Stimulated activated CD4-positive, alpha-beta T cell treated with anti-CD3 and anti-CD28 coated beads, Interleukin-2, amount 100 ng/mL, for 24 hours (primary cell): ENCODE measurements at regions not wholly inside any gene's neighbourhood (a gene's known extent, or its start where the extent isn't known, plus 50 kb on each side); places are given as distances from the start of the nearest gene placed in this dataset.

Experiments
- DNase-seq, 2 donors: peaks; one replicate each; pipeline ENCODE4 v3.0.0-alpha.2; 2020

DNA sequence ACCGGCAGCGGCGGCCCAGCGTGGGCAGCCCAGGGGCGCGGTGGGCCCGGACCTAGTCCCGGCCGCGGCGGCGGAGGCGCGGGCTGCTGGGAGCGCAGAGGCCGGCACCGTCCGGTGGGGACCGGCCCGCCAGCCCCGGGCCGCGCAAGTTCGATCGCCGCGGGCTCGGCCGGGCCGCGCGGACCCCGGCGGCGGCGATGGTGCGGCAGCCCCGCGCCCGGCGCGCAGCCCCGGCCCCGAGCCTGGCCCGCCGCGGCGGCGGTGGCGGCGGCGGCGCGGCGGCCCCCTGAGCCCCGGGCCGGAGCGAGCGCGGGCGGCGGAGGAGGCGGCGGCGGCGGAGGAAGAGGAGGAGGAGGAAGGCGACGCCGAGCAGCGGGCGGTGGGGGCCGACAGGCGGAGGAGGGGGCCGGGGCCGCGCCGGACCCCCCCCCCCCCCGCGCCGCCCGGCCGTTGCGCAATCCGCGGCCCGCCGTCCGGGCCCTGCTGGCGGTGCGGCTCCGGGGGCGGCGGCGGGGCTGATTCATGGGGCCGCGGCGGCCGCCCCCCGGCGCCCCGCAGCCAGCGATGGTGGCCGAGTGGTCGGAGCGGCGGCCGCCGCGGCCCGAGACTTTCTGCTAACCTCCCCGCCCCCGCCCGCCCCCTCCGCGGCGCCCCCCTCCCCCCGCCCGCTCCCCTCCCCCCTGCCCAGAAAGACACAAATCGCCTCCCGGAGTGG is 1251.9 kb downstream of the BRD1 start:
- no peak for DNase-seq

DNA sequence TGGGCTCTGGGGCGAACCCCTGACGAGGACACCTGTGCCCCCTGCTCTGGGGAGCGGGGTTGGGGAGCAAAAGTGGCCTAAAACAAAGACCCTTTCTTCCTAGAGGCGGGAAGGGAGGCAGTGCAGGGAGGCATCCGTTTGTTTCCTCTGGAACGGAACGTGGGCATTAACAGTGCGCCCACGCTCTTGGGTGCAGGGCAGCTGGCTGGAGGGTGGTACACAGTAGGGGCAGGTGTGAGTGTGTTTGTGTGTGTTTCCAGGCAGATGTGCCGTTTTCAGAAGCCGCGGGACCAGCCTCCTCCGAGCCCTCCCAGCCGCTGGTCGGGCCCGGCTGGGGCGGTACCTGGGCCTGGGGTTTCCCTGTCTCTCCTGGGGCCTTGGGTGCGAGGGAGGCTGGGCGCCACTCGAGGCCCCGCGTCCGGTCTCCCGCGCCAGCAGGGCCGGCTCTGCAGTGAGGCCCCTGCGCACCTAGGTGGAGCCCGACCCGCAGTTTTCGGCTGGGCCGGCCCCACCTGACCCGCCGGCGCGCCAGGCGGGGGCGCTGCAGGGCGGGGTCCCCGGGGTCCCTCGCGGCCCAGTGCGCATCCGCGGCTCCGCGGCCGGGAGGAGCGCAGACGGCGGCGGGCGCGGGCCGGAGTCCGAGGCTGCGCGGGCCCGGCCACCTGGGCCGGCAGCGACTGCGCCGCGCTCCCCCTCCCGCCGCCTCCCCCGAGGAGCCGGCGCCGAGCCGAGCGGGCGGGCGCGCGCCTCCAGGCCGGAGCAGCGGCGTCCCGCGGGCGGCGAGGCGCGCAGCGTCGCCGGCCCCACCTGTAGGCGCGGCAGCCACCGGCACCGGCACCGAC is 1252.7 kb downstream of the BRD1 start:
- DNase-seq: peak in 1 of 2 donors; percentile 60

DNA sequence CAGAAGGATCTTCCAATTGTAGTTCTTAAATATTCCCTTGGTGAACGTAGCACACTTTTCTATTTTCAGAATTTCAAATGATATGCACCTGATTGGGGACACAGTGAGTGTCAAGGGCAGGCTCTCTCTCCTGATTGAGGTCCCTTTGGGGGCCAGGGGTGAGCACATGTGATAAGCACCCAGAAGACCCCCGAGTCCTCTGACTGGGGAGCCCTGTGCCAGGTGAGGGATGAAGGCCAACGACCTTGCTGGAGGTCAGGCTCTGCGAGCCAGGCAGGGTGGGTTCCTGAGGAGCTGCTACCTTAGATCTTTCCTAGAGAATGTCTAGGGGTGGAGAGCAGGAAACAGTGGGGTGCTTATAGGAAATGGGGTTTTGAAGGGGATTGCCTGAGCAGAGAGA is 1253.9 kb downstream of the BRD1 start:
- no peak for DNase-seq

DNA sequence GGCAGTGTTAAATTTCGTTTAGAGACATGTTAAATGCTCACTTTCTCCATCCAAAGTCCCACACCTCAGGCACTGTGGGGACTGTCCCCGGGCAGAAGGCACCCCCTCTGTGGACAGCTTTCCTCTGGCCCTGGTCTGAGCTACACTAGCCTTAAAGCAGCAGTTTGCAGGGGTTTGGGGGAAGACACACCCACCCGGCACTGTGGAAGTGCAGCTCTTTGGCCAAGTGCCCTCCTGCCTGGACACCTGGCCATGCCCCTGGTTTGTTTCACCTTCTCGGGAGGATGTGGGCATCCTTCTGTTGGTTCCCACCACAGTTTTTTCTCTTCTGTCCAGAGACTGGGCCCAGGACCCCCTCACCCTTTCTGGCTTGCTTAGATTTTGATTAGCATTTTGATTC is 1254.7 kb downstream of the BRD1 start:
- no peak for DNase-seq

DNA sequence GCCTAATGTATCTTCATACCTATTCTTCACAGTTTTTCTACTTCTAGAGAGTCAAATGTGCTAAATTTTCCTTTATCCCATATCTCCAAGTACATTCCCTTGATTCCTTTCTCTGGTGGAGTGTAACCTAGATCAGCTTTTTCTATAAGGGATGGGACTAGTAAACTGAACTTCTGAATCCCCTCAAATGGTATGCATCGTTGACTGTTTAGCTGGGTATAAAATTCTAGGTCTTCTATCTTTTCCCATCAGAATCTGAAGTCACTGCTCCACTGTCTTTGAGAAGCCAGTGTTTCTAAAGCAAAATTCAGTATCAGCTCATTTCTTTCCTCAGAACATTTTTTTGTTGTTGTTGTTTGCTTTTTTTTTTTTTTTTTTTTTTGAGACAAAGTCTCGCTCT is 1256.8 kb downstream of the BRD1 start:
- no peak for DNase-seq

DNA sequence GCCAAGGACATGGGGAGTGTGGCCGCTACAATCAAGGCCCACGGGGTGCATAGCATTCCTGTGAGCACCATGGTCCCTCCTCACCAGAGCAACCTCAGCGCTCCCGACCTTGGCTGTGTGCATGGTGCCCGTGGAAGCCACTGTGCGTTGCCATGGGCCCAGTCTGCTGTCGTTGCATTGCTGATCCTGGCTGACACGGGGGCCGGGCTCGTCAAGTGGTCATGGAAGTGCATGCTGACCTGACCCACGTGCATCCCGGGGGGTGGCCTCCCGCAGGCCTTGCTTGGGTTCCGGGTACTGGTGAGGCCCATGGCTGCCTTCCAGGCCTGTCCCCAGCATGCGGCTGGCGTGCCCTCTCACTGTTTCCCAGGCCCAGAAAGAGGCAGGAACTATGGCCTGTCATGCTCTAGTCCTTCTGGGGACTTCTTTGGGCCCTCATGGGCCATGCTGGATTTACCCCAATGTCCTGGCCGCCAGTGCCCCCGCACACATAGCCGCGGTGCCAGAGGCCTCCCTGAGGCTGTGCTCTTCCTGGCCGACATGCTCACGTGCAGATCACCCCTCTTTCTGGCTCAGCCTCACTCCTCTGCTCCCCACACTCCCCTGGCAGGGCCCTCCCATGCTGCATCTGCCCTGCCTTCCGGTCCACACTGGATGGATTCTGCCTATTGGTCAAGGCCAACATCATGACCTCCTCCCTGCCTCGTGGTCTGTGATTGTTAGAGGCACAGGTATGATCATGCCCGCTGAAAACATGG is 1258.0 kb downstream of the BRD1 start:
- no peak for DNase-seq

DNA sequence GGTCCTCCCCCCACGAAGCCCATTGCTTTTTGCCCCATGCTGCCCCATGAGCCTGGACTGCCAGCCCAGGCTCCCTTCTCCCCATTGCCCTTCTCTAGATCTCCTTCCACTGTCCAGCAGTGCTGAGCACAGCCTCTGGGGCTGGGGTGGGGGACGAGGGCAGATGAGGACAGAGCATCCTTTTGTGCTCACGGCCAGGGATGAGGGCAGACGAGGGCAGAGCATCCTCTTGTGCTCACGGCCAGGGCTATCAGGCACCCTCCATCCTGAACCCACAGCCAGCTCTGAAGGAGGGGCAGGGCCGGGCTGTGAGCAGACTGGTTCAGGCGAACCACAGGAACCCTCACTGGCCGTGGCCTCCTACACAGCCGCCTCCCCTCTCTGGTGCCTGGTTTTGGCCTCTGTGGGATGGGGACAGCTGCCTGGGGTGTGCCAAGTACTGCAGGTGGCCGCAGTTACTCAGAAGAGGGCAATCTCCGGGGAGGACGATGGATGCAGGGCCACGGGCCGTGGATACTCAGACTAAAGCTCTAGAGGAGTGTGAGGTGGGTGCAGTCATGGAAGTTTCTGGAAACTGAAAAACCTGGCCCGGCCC is 1258.8 kb downstream of the BRD1 start:
- DNase-seq: no peak

DNA sequence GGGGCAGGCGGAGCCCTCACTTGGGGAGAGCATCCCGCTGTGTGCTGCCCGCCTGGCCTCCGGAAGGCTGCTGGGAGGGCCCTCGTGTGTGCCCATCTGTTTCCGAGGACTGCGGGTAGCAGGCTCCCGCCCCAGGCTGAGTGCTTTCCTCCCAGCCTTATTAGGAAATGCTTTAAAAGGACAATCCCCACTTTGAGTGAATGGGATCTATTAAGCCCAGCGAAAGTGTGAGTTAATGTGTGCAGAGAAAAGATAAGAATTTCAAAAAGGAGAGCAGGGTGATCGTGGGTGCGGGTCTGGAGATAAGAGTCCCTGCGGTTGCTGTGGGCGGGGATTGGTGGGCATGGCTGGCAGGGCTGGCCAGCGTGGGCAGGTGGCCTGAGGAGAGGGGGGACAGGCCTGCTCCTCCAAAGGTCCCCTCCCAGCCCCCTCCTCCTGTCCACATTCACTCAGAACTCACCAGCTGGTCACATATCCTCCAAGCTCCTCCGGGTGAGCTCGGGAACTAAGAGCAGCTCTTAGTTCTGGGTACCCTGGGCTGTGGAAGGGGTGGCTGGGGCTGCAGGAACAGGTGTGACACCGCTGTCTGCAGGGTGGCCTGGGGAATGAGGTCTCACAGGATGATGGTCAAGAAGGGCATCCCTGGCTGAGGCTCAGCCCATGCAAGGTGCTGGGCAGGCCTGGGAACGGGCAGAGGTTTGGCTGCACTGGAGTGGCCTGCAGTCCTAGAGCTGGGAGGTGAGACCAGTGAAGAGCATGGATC is 1260.3 kb downstream of the BRD1 start:
- DNase-seq: no peak

DNA sequence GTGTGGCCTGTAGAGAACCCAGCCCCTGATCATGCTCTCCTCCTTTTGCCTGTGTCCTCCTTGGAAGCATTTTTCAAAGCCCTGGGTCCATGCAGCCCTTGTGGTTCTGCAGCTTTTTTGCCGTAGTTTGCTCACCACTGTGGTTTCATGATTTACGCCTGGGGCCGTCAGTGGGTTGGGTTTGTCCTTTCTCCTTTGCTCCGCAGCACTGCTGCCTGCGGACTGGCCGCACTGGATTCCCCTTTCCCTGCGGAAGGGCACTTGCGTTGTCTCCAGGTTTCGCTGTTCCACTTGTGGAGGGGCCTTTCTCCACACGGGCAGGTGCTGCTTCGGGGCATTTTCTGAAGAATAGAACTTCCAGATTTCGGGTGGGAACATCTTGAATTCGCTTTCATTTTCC is 1260.9 kb downstream of the BRD1 start:
- no peak for DNase-seq

DNA sequence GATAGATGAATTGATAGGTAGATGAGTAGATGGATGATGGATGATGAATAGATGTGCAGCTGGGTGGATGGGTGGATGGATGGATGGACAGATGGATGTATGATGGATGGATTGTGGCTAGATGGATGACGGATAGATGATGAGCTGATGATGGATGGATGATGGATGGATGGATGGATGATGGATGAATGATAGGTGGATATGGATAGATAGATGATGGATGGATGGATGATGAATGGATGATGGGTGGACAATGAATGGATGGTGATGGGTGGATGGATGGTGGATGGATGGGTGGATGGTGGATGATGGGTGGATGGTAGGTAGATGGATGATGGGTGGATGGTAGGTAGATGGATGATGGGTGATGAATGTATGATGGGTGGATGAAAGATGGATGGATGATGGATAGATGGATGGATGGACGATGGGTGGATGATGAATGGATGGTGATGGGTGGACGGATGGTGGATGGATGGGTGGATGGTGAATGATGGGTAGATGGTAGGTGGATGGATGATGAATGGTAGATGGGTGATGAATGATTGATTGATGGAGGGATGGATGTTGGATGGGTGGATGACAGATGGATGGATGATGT is 1261.7 kb downstream of the BRD1 start:
- DNase-seq: no peak

DNA sequence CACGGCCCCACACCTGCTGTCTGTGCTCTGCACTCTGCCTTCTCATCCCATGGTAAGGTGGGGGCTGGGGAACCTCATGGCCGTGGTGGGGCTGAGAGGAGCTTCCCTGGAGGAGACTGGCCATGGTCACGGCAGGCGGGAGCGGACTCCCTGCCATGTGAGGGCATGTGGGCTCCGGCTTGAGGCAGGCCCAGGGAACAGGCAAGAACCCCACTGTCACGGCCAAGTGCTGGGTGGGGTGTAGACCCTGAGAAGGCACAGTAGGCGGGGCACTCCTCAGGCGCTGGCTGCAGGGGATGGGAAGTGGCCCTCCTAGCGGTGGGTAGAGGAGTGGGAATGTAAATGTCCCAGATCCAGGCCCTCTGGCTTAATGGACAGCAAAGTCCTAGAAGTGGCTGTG is 1262.7 kb downstream of the BRD1 start:
- DNase-seq: no peak

DNA sequence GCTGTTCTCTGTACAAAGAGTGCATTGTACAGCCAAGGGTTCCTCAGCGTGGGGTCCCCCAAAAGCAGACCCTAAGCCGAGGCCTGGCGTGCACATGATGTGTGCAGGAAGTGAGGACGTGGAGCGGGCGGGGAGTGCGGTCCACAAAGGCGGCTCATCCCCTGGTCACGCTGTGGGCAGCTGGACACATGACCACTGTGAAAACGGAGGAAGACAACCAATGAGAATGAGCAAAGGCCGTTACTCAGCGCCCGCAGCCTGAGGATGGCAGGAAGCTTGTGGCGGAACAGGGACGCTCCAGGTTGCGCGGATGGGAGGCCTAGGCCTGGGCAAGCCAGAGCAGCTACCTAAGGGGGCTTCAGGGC is 1263.7 kb downstream of the BRD1 start:
- DNase-seq: no peak

DNA sequence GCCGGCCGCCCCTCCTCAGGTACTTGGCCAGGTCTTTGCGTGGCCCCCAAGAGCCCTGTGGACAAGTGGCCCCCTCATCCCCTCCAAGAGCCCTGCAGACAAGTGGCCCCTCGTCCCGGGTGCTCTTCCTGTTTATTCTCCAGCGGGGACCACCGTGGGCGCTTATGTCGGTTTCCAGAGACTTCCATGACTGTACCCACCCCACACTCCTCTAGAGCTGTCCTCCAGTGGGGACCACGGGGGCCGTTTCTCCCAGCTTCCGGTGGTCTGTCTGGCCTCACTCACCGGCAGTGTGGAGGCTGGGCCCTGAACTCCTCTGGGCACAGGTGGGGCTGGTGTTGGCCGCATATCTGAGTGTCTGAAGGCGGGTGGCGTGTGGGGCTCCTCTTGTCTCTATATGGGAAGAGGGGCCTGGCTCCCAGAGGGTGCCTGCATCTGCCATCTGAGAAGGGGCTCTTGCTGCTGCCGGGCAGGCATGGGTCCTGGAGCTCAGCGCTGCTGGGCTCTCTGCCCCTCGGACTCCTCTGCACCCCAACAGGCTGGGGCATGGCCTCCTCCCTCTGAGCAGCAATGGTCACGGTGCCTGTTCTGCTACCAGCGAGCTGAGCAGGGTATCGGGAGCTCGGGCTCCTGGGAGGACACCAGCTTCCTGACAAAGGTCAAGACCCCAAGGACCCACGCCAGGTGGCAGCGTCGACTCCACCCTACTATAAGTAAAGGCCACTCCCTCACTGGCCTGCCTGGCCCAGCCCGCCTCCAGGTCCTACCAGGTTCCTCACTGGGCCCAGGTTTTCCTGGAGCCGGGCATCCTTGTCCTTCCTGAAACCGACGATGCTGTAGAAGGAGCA is 1264.3 kb downstream of the BRD1 start:
- DNase-seq: no peak

DNA sequence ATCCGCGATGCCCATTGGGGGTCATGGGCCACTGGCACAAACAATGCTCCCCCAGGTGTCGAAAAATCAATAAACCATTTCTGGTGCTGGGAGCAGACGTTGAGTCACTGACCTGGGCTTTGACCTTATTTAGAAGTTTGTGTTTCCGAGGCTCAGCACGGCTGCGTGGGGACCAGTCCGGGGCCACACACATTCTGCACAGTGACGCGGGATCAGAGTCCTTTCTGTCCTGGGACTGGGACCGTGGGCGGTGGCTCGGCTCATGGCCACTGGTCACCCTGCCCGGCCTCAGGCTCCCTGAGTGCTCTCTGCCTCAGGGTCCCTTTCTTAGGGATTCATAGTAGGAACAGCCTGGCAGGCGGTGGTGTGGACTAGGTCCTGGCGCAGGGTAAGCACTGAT is 1266.0 kb downstream of the BRD1 start:
- DNase-seq: no peak

DNA sequence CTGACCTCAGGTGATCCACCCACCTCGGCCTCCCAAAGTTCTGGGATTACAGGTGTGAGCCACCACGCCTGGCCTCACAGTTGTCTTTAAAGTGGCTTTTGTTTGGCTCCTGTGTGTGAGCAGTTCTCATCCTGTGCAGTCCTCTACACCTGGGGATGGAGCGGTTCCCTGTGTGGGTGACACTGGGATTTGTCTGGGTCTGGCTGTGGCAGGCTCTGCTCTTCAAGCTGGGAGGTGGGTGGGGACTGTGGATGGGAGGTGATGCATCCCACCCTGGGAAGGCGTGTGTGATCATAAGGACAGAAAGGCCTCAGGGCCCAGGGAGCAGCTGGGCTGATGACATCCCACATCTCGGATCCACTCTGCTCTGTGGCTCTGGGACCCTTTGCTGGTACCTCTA is 1266.8 kb downstream of the BRD1 start:
- DNase-seq: no peak

DNA sequence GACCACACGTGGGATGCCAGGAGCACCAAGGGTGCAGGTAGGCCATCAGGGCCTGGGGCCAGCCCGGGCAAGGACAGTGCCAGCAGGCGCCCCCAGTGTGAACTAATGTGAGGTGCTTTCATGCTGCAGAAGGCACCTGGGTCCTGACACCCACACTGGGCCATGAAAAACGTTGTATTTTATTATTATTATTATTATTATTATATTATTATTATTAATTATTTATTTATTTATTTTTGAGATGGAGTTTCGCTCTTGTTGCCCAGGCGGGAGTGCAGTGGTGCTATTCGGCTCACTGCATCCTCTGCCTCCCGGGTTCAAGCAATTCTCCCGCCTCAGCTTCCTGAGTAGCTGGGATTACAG is 1267.3 kb downstream of the BRD1 start:
- no peak for DNase-seq

DNA sequence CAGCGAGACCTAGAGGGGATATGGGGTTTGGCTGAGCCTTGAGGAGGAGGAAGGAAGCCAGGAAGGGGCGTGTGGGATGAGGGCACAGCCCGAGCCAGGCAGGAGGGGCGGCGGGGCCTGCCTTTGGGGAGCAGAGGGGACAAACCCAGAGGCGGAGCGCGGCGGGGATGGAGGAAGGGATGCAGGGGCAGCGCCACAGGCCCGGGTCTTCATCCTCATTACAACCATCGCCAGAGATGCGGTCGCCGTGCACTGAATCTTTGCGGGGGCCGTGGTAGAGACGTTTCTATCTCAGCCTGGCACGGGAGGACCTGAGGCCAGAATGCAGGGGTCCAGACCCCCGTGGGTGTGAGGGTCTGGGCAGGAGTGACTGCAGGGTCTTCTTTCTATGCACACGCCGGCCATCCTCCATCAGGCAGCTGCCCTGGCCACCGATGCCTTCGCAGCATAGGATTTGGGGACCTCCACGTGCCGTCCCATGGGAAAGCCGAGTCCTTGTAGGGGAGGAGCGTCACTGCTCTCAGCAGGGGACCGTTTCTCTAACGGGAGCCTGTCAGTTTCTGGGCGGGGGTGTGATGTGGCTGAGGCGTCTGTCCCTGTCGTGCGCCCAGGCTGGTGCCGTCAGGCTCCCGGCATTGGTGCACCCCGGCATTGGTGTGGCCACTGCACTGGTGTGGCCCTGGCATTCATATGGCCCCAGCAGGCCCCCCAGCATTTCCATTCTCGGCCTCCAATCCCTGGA is 1267.9 kb downstream of the BRD1 start:
- DNase-seq: no peak

DNA sequence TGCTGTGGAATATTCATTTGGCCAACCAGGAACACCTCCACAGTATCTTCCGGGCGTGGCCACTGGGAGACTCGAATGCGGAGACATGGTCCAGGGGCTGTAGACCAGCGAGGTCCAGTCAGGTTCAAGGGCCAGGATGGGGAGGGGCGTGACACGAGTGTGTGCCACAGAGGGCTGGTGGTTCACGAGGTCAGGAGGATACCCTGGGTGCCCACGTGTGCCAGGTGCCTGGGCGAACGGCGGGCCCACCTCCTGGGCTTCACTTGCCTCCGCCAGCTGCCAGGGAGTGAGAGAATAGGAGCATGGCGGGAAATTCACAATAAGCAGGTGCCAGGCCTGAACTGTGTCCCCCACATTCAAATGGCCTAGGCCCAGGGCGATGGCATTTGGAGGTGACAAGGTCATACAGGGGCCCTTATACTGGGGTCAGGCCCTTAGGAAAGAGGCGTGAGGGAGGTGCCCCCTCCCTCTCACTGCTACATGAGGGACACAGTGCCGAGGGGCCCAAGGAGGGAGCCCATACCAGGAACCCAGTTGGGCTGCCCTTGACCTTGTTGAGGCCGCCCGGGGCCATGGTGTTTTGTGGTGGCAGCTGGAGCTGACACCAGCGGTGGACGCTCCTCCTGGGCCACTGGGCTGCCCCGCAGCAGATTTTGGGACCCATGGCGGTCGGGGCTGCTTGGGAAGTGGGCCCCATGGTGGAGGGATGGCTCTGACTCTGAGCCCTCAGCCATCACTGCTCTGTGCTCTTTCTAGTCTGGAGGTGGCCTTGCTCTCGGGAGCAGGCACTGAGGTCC is 1268.9 kb downstream of the BRD1 start:
- DNase-seq: no peak

DNA sequence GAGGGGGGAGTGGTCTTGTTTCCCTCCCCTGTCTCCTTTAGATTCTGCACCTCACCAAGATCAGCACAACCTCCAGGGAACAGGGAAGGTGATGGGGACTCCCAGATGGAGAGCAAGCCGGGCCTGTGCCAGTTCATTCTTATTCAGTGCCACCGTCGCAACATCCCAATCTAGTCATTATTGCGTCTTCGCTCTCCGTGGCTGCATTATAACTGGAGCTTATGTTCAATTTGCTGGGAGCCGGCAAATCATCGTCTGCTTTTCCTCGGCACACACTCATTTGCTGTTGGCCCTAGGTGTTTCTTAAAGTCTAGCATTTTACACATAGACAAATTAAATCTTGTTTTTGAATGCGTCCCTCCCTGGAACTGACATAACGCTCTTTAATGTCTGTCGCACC is 1269.7 kb downstream of the BRD1 start:
- DNase-seq: no peak

DNA sequence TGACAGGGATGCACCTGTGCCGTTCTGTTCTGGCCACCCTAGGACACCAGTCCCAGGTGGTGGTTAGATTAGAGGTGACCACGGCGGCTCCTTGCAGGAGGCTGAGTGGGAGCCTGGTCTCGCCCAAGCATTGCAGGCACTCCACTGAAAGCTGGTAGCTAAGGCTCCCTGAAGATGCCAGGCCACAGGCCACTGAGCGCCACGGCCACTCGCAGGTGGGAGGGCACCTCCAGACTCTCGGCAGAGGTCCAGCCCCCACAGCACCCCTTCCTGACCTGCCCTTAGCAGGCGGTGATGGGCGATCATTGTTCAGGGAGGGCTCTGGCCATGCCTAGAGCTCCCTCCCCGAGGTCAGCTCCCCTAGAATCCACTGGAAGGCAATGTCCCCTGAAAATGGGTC is 1270.2 kb downstream of the BRD1 start:
- DNase-seq: no peak
